Glomerular visceral epithelial cell (primary cell): ENCODE measurements at regions not wholly inside any gene's neighbourhood (a gene's known extent, or its start where the extent isn't known, plus 50 kb on each side); places are given as distances from the start of the nearest gene placed in this dataset.

Experiments used
- DNase-seq: peaks from one replicate; pipeline ENCODE4 v3.0.0-alpha.2; 2016; ENCODE audit errors: extremely low spot score

GRCh38 chr3:168517249-168518071, 421.7 kb upstream of the GOLIM4 start:
- no peak for DNase-seq

- DNase-seq = no peak
Observed at GRCh38 chr3:168514252-168514651, 418.5 kb upstream of the GOLIM4 start.

GRCh38 chr3:168512802-168513201, 417.1 kb upstream of the GOLIM4 start:
- no peak for DNase-seq

GRCh38 chr3:168511428-168512014, 415.8 kb upstream of the GOLIM4 start:
- no peak for DNase-seq

- no peak for DNase-seq
Observed at GRCh38 chr3:168506589-168506988, 410.9 kb upstream of the GOLIM4 start.

DNA sequence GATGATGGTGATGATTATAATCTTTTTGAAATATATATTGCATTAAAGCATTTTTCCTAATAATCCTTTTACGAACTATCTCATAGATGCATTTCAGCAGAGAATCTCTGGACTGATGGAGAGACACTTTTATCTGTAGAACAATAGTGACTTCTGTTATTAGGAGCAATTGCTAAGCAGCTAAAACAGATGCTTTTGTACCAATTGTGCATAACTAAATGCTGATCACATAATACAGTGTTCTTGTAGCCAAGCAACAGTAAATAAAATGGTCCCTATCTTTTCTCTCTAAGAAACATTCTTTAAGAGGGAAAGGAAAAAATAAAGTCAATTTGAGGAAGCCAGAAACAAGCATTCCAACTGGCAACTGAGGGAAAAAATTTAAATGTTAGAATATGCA, 405.8 kb upstream of the GOLIM4 start:
- DNase-seq = no peak

DNA sequence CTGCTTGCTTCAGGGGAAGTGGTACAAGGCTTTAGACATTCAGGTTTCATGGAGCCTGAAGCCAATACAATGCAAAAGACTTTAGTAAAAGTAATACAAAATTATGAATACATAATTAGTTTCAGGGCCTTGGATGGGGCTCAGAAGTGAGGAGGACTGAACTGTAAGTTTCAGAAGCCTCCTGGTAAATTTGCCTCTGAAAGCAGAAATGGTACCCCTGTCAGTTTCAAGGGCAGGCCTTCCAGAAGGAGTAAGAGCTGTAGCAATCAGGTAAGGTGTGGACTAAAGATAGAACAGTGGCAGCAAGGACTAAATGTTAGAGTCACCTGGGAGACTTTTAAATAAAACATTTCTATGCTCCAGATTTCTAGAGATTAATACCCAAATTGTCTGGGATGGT, 402.5 kb upstream of the GOLIM4 start:
- DNase-seq = no peak

DNA sequence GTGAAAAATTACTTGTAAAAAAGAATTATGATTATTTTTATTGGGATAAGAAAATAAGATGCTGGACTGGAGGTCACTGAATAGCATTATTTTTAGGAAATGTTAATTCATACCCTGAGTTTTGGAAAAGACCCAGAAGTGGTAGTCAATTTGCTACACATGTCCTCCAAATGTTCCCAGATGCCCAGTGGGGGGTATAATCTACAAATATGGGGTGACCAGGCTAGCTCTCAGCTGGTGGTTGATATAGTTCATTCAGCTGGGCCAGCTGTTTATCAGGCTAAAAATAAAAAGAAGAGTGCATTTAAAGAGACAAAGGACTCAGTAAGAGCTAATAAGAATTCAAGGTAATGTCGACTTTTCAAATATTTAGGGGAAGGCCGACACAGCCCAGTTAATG, 402.0 kb upstream of the GOLIM4 start:
- DNase-seq = no peak

DNA sequence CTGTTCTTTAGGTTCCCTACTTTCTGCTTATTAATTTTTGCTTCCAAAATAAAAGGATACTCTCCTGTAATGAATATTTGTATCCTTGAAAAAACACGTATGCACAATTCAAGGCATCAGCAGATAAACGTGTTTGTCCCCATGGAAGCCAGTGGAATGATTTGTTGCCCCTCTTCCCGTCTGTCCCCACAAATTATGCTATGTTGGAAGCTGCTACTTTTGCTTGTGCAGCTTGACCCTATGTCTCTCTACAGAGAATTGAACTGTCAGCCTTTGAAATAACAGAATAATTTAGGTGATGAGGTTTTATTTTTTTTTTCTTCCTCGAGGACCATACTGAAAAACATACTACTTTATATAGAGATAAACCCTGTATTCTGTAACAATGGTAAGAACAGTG, 401.5 kb upstream of the GOLIM4 start:
- DNase-seq = no peak

- DNase-seq = no peak
Observed at GRCh38 chr3:168495932-168496331, 400.2 kb upstream of the GOLIM4 start.

DNA sequence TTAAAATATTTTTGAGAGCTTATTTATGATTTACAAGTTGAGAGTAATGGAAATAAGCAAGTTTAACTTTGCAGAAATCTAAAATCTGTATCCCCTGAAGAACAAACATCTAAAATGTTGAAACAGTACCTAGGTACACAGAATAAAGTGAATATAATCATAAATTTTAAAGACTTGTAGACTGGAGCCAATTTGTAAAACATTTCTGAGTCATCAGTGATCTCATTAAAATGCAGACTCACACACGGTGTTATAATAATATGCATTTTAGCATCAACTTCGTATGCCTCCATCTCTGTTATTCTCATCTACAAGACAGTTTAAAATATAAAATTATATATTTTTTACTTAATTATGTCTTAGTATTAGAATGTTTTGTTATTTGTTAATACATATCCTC, 399.5 kb upstream of the GOLIM4 start:
- no peak for DNase-seq

- DNase-seq = no peak
Observed at GRCh38 chr3:168493412-168494205, 397.9 kb upstream of the GOLIM4 start.

GRCh38 chr3:168490981-168491380, 395.3 kb upstream of the GOLIM4 start:
- DNase-seq = no peak

- no peak for DNase-seq
Observed at GRCh38 chr3:168489301-168489700, 393.6 kb upstream of the GOLIM4 start.

- no peak for DNase-seq
Observed at GRCh38 chr3:168485936-168486335, 390.2 kb upstream of the GOLIM4 start.

DNA sequence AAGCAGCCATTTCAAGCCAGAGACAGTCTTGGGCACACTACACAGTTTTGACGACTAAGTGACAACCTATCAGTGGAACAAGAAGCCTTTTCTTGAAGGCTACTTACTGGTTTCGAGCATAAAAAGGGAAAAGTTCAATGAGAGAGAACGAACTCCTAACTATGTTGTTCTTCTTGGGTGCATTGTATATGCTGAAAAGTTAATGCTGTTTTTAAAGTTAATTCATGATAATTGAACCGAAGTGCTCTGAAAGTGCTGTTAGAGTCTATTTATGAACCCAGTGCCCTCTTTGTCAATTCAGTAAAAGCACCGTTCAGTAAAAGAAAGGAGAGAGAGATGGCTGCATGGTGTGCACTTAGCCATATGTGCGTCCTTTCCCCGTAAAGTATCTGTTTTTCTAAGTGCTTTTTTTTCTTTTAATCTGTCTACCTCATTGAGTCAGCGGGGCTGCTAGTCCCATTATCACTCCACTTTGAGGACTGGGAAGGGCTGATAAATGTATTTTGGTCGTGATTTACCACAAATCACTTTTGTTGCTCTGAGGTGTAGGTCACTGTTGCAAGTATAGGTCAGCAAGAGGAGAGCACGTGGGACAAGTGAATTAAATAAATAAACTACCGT, 380.7 kb upstream of the GOLIM4 start:
- DNase-seq = no peak

DNA sequence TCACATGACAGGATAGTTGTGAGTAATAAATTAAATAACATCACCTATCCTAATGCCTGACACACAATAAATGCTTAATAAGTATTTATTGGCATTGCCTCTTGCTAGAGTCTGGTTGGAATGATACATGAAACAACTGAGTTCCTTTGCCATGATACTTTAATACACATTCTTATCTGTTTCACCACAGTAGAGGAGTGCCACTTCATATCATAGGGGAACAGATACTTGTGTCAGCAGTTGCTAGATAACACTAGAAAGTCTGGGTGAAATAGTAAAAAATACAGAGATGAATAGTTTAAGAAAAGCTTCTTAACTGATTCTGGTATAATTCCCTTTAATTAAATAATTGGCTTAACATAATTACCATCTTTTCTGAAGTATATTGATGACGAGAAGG, 380.0 kb upstream of the GOLIM4 start:
- DNase-seq = no peak

DNA sequence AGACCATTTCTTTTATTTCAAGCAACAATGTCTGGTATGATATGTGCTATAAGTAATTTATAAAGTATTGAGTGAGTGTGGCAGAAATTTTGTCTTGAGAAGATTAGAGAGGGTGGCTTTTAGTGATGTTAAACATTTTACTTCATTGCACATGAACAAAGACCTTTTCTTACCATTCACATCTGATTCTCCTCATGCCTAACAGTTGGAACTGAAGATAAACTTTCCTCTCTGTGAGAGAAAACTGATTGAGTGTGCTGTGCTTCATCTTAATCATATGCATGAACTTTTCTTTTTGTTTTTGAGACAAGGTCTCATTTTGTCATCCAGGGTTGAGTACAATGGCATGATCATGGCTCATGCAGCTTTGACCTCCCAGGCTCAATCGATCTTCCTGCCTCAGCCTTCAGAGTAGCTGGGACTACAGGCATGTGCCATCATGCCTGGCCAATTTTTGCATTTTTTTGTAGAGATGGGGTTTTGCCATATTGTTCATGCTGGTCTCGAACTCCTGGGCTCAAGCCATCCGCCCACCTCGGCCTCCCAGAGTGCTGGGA, 377.7 kb upstream of the GOLIM4 start:
- DNase-seq = no peak

- DNase-seq = no peak
Observed at GRCh38 chr3:168472783-168473182, 377.1 kb upstream of the GOLIM4 start.

GRCh38 chr3:168470380-168470779, 374.7 kb upstream of the GOLIM4 start:
- no peak for DNase-seq

DNA sequence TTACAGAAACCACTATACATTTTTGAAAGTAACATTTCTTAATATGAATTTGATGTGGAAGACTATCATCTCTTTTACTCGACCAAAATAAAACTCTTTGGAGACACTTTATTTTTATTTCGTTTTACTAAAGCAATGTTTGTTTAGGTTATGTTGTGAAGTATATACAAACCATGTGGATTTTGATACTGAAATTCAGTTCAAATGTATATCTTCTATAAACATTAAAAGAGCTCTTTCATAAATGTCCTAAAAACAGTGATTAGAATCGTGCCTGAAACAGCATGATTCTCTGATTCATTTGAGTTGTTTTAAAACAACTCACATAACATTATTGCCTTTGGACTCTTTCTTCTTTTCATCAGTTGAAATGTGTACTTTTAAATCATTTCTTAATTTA, 373.7 kb upstream of the GOLIM4 start:
- no peak for DNase-seq

DNA sequence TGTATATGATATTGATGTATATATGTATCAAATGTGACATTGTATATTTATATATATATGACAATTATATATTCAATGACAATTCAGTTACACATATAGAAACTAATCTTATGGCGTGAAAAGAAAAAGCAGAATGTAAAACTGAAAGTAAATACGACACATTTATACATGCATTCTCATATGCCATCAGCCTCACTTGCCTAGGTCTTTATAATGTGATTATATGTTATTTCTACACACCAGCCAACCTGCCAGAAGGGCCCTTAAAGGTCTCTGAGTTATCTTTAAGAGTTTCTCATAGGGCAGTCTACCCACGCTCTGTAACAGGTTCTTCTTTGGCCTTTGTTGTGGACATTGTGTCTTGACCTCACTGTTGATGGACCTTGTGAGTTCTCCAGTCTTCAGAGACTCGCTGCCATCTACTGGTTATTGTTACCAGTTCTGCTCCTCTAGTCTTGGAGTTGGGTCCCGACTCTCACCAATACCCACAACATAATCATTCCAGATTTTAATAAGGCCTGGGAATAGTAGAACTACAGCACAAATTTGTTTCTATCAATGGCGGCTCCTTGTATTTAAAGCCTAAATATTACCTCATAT, 371.5 kb upstream of the GOLIM4 start:
- DNase-seq = peak; percentile 8
